ENCODE measurements at regions not wholly inside any gene's neighbourhood (a gene's known extent, or its start where the extent isn't known, plus 50 kb on each side); places are given as distances from the start of the nearest gene placed in this dataset.

- intact Hi-C loops (cut with DNase I), result no loop called here
- Histone ChIP-seq H3K4me1 (no peaks in the 10 kb centered on the region), H3K36me3 (no peaks in the 10 kb centered on the region), H3K9me3 (peaks cover 0 to 5% (median 0%) of the 10 kb centered on the region in 11 donors), H3K4me3 (no peak overlapping the region), H3K27me3 (peaks cover 0 to 58% (median 40%) of the 10 kb centered on the region in 7 donors), H3K27ac (no peak overlapping the region)
- WGBS, 2 donors, result 81 to 84% methylated on average over 9 of the region's 9 CpGs
- ATAC-seq, result no peak
- no peak for DNase-seq
- TF ChIP-seq, protein P1, sequence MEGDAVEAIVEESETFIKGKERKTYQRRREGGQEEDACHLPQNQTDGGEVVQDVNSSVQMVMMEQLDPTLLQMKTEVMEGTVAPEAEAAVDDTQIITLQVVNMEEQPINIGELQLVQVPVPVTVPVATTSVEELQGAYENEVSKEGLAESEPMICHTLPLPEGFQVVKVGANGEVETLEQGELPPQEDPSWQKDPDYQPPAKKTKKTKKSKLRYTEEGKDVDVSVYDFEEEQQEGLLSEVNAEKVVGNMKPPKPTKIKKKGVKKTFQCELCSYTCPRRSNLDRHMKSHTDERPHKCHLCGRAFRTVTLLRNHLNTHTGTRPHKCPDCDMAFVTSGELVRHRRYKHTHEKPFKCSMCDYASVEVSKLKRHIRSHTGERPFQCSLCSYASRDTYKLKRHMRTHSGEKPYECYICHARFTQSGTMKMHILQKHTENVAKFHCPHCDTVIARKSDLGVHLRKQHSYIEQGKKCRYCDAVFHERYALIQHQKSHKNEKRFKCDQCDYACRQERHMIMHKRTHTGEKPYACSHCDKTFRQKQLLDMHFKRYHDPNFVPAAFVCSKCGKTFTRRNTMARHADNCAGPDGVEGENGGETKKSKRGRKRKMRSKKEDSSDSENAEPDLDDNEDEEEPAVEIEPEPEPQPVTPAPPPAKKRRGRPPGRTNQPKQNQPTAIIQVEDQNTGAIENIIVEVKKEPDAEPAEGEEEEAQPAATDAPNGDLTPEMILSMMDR (IDR thresholded peaks at IDR 0.05), result no peak
These were observed 53.6 kb upstream of the BLCAP start for GRCh38 chr20:37581246-37581645.

GRCh38 chr20:37580069-37580468 lies 52.4 kb upstream of the BLCAP start:
- DNase-seq, result no peak
- H3K27me3 ChIP-seq, result peaks cover 0 to 51% (median 34%) of the 10 kb centered on the region in 7 donors
- ATAC-seq, result no peak
- intact Hi-C loops (cut with DNase I), result no loop called here
- H3K4me3 ChIP-seq, result no peak overlapping the region
- H3K36me3 ChIP-seq, result no peaks in the 10 kb centered on the region
- H3K4me1 ChIP-seq, result no peaks in the 10 kb centered on the region
- 10 to 22% methylated on average over 2 of the region's 2 CpGs for WGBS, 2 donors
- TF ChIP-seq, protein P1 (IDR thresholded peaks at IDR 0.05), result no peak
- no peak overlapping the region for H3K27ac ChIP-seq
- no peaks in the 10 kb centered on the region for H3K9me3 ChIP-seq

- no peaks in the 10 kb centered on the region for H3K4me1 ChIP-seq
- no peak for ATAC-seq
- intact Hi-C loops (cut with DNase I), result loop anchor here in 1 of 10 donors (10.0 kb wide), 1 partner anchor 196 kb away; no protein-coding TSS in a partner anchor
- WGBS, 2 donors, result 65 to 67% methylated on average over 7 of the region's 7 CpGs
- H3K9me3 ChIP-seq, result no peaks in the 10 kb centered on the region
- TF ChIP-seq, protein P1 (IDR thresholded peaks at IDR 0.05), result no peak
- DNase-seq, result no peak
- H3K36me3 ChIP-seq, result no peaks in the 10 kb centered on the region
- no peak overlapping the region for H3K27ac ChIP-seq
- H3K27me3 ChIP-seq, result peaks cover 0 to 41% (median 26%) of the 10 kb centered on the region in 7 donors
- no peak overlapping the region for H3K4me3 ChIP-seq
These were observed 51.4 kb upstream of the BLCAP start for GRCh38 chr20:37579106-37579505.

GRCh38 chr20:37577981-37578380 lies 50.3 kb upstream of the BLCAP start:
- Histone ChIP-seq H3K27me3 (peaks cover 0 to 38% (median 17%) of the 10 kb centered on the region in 7 donors), H3K27ac (no peak overlapping the region), H3K36me3 (no peaks in the 10 kb centered on the region), H3K4me3 (no peak overlapping the region), H3K9me3 (no peaks in the 10 kb centered on the region), H3K4me1 (no peaks in the 10 kb centered on the region)
- ATAC-seq (no peak), DNase-seq (no peak)
- WGBS, 2 donors, result 81 to 86% methylated on average over 6 of the region's 6 CpGs
- intact Hi-C loops (cut with DNase I), result loop anchor here in 1 of 10 donors (10.0 kb wide), 1 partner anchor 197 kb away; no protein-coding TSS in a partner anchor
- TF ChIP-seq, protein P1 (IDR thresholded peaks at IDR 0.05), result no peak
